GM12892 (cell line): ENCODE measurements at regions not wholly inside any gene's neighbourhood (a gene's known extent, or its start where the extent isn't known, plus 50 kb on each side); places are given as distances from the start of the nearest gene placed in this dataset.

Source experiments
- POLR2A ChIP-seq: IDR thresholded peaks from 2 replicates; pipeline ENCODE4 v1.6.1; 2011; ENCODE audit warnings: low read depth, low read length, control low read depth
- POLR2AphosphoS5 ChIP-seq: IDR thresholded peaks from 2 replicates; pipeline ENCODE4 v1.6.1; 2011; ENCODE audit warnings: low read depth, low read length, control low read depth
- TAF1 ChIP-seq: IDR thresholded peaks from 2 replicates; pipeline ENCODE4 v1.6.1; 2011; ENCODE audit warnings: low read depth, mild to moderate bottlenecking, control low read depth, low read length, borderline replicate concordance

DNA sequence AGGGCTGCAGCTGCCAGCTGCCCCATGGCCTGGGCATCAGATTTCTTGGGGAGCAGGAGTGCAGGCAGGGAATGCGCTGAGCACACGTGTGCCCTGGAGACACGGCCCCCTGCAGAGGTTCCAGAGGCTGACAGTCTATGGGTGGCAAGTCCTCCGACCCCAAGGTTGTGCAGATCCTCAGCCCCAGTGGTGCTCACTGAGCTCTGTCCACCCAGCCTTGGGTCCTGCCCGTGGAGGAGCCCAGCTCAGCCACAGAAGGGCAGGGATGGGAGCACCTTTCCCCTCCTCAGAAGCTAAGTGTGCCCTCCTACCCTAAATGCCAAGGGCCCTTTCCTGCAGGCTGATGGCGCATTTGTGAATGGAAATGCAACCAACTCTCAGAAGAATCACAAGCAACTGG is 341.0 kb downstream of the IRX2 start:
- TF ChIP-seq POLR2A = no peak
- TF ChIP-seq TAF1 = no peak
- no peak for TF ChIP-seq POLR2AphosphoS5
